BE2C (cell line): ENCODE measurements at regions not wholly inside any gene's neighbourhood (a gene's known extent, or its start where the extent isn't known, plus 50 kb on each side); places are given as distances from the start of the nearest gene placed in this dataset.
A peak's percentile ranks its signal among the peaks of the same experiment; 100 is the strongest.

Source experiments
- DNase-seq: peaks from one replicate; pipeline ENCODE4 v3.0.0-alpha.2; 2020
- H3K27me3 ChIP-seq: fragments of 250-450 bp; sonication (Bioruptor Pico); 2 replicates; pipeline ENCODE4 v1.5.1; 2020; ENCODE audit warnings: mild to moderate bottlenecking
- H3K36me3 ChIP-seq: fragments of 250-450 bp; sonication (Bioruptor Pico); 2 replicates; pipeline ENCODE4 v1.5.1; 2020; ENCODE audit warnings: mild to moderate bottlenecking
- H3K4me1 ChIP-seq: fragments of 250-450 bp; sonication (Bioruptor Pico); 2 replicates; pipeline ENCODE4 v1.5.1; 2020
- H3K4me3 ChIP-seq: 2 replicates; pipeline ENCODE4 v1.5.1; 2011; ENCODE audit warnings: low read depth, low read length
- H3K9me3 ChIP-seq: fragments of 250-450 bp; sonication (Bioruptor Pico); 2 replicates; pipeline ENCODE4 v1.5.1; 2020
- TF ChIP-seq, protein P1 (sequence below): IDR thresholded peaks from 2 replicates; pipeline ENCODE4 v1.5.1; 2012; ENCODE audit warnings: mild to moderate bottlenecking, low read depth, low read length

DNA sequence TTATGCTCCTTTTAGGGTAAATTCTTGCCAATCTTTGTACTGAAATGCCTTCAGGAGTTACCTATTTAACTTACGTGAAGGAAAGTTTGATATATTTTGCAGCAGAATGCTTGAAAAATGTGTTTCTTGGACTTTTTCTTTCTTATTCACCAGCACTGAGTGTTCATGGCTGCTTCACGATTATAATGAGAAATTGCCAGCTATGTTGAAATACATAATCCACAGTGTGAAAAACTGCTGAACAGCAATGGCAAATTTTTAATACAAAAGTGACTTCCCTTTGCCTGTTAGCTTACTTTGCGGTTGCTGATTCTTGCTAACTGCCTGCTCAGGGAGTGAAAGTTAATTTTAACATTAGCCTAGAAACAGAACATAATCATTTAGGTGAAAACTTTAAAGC is 153.8 kb upstream of the SLC4A4 start:
- H3K4me3 ChIP-seq, result no peak overlapping the region
- no peaks in the 10 kb centered on the region for H3K9me3 ChIP-seq
- TF ChIP-seq, protein P1, sequence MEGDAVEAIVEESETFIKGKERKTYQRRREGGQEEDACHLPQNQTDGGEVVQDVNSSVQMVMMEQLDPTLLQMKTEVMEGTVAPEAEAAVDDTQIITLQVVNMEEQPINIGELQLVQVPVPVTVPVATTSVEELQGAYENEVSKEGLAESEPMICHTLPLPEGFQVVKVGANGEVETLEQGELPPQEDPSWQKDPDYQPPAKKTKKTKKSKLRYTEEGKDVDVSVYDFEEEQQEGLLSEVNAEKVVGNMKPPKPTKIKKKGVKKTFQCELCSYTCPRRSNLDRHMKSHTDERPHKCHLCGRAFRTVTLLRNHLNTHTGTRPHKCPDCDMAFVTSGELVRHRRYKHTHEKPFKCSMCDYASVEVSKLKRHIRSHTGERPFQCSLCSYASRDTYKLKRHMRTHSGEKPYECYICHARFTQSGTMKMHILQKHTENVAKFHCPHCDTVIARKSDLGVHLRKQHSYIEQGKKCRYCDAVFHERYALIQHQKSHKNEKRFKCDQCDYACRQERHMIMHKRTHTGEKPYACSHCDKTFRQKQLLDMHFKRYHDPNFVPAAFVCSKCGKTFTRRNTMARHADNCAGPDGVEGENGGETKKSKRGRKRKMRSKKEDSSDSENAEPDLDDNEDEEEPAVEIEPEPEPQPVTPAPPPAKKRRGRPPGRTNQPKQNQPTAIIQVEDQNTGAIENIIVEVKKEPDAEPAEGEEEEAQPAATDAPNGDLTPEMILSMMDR, result no peak
- no peaks in the 10 kb centered on the region for H3K4me1 ChIP-seq
- H3K36me3 ChIP-seq, result no peaks in the 10 kb centered on the region
- DNase-seq, result no peak
- H3K27me3 ChIP-seq, result peaks cover 57% of the 10 kb centered on the region

DNA sequence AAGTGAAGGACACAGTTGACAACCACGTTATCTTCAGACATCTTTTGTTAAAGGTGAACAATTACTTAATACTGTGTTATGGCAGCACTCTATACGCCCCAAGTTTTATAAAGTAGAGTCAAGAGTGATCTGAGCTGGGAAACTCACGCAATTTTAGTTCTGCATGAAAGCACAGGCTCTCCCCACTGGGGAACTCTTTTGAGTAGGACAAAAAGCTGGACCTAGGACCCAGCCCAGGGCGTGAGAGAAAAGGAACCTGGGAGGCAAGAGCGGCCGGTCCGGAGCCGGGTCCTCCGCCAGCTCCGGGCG is 152.6 kb upstream of the SLC4A4 start:
- Histone ChIP-seq H3K27me3 (peaks cover 57% of the 10 kb centered on the region), H3K4me1 (no peaks in the 10 kb centered on the region), H3K4me3 (no peak overlapping the region), H3K9me3 (no peaks in the 10 kb centered on the region), H3K36me3 (no peaks in the 10 kb centered on the region)
- TF ChIP-seq, protein P1, result no peak
- DNase-seq, result no peak

DNA sequence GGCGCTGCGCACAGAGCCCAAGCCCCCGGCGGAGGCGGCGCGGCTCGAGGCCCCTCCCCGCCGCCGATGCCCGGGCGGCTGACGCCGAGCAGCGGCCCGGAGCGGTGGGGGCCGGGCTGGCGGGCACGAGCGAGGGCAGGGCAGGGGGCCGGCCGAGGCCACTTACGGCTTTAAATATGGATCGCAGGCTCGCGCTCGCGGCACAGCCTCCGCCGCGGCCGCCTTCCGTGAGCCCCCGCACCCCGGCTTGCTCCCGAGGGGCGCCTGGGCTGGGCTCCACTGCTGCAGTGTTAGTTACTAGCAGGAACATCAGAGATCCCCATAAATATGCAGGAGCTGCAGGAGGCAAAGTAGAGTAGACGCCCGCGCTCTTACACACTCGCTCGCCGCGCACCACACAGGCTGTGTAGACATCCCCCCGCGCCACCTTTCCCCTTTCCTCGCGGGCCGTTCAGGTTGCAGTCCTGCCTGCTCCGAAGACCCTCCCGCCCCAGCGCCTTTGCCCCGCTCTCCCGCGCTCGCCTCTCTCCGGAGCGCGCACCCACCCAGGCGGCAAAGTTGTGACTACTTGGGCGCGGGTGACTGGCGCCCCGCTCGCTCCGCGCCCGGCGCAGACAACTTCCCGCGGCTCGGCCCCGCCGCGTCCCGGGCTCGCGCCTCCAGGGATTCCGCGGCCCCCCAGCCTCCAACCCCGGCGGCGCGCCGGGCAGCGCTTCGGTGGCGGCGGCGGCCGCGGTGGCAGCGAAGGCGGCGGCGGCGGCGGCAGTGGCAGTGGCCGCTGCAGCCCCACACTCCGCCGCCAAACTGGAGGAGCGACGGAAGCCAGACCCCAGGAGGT is 152.0 kb upstream of the SLC4A4 start:
- H3K4me3 ChIP-seq, result peak overlapping the region; percentile 42
- H3K9me3 ChIP-seq, result no peaks in the 10 kb centered on the region
- TF ChIP-seq, protein P1, result no peak
- DNase-seq, result peak; percentile 15
- peaks cover 57% of the 10 kb centered on the region for H3K27me3 ChIP-seq
- H3K4me1 ChIP-seq, result no peaks in the 10 kb centered on the region
- no peaks in the 10 kb centered on the region for H3K36me3 ChIP-seq

DNA sequence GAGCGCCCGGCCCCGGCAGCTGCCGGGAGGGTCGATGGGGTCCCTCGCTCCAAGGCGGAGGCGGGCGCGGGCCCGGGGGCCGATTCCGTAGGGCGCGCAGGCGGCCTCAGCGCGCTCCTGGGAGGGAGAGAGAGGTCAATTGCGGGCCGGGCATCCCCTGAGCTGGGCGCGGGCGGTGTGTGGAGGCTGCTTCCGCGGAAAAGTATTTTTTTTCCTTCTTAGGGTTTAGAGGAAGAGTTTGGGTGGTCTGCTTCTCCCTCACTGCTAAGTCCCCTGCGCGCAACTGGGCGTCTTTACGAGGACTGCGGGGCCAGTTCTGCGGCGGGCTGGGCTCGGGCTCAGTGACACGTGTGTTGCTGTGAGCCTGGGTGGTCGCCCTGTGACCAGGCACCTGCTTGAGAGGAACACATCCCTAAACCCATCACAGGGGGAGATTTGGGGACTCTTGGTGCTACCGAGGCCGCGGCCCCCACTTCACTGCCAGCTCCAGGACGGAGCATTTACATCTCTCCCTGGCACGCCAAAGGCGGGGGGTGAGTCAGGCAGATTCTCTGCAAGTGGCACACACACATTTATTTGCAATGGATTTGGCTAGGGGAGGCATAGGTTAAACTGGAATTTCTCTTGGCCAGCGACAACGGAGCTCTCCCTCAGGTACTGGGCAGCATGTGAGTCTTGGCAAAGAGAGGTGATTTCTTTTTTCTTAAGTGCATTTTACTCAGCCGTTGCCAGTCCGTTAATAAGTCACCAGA is 151.2 kb upstream of the SLC4A4 start:
- TF ChIP-seq, protein P1, result no peak
- Histone ChIP-seq H3K4me3 (no peak overlapping the region), H3K36me3 (no peaks in the 10 kb centered on the region), H3K4me1 (no peaks in the 10 kb centered on the region), H3K27me3 (peaks cover 57% of the 10 kb centered on the region), H3K9me3 (no peaks in the 10 kb centered on the region)
- DNase-seq, result peak; percentile 11

DNA sequence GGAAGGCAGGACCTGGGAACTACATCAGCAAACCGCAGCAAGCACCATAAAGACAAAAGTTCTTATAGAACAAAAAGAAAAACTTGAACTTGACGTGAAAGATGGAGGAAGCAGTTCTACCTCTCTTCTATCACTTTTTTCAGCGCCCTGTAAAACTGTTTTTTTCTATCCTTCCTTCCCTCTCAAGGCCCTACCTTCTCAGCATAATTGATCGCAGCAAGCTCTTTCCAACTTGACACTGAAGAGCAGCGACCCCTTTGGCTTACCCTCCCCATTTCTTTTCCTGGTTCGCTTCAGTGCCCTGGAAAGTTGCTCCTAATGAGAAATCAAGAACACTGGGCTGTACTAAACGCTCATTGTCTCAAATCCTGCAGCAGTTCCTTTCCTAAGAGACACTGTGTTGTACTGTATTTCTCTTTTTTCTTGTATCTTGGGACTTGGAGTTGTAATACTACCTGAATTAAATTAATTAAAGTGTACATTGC is 150.6 kb upstream of the SLC4A4 start:
- Histone ChIP-seq H3K4me1 (no peaks in the 10 kb centered on the region), H3K36me3 (no peaks in the 10 kb centered on the region), H3K9me3 (no peaks in the 10 kb centered on the region), H3K4me3 (no peak overlapping the region), H3K27me3 (peaks cover 57% of the 10 kb centered on the region)
- TF ChIP-seq, protein P1, result no peak
- no peak for DNase-seq

DNA sequence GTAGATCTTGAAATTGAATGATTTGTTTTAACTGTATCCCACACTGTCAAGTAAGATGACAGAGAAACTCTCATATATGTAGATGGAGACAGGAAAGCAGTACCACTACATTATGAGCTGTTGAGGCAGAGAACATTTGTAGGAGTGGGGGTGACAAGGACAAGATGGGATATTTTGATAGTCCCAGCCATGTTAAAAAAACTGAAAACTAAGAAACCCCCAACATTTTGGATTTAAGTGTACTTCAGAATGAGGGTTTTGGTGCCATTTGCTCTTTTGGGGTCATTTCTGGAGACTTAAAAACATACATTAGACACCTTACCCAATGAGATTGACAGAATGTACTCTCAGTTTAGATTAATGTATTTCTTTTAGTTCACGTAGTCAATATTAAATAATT is 149.9 kb upstream of the SLC4A4 start:
- Histone ChIP-seq H3K36me3 (no peaks in the 10 kb centered on the region), H3K9me3 (no peaks in the 10 kb centered on the region), H3K27me3 (peaks cover 57% of the 10 kb centered on the region), H3K4me1 (no peaks in the 10 kb centered on the region), H3K4me3 (no peak overlapping the region)
- TF ChIP-seq, protein P1, result no peak
- no peak for DNase-seq
